ENCODE measurements at regions not wholly inside any gene's neighbourhood (a gene's known extent, or its start where the extent isn't known, plus 50 kb on each side); places are given as distances from the start of the nearest gene placed in this dataset.

- Histone ChIP-seq H3K4me1 (ENCODE audit: control insufficient read depth, insufficient read depth, low read length) (no peaks in the 10 kb centered on the region), H3K36me3 (ENCODE audit: control insufficient read depth in 2 of 2, insufficient read depth in 2 of 2, low read length in 2 of 2) (no peaks in the 10 kb centered on the region), H3K4me3 (ENCODE audit: low read length in 2 of 2) (no peak overlapping the region), H3K27ac (ENCODE audit: low read length) (no peak overlapping the region), H3K9me3 (ENCODE audit: control insufficient read depth in 2 of 2, low read length in 2 of 2) (peaks cover 7 to 12% of the 10 kb centered on the region in 2 donors), H3K27me3 (ENCODE audit: control insufficient read depth in 1 of 2, insufficient read depth in 2 of 2, low read length in 2 of 2) (peaks cover 0 to 3% of the 10 kb centered on the region in 2 donors), H3K9ac (ENCODE audit: low read length in 2 of 2) (no peak overlapping the region)
Observed at GRCh38 chr2:71888751-71889445, 258.8 kb downstream of the CYP26B1 start.

- H3K4me1 ChIP-seq (ENCODE audit: control insufficient read depth, insufficient read depth, low read length): no peaks in the 10 kb centered on the region
- no peak overlapping the region for H3K9ac ChIP-seq (ENCODE audit: low read length in 2 of 2)
- no peak overlapping the region for H3K4me3 ChIP-seq (ENCODE audit: low read length in 2 of 2)
- no peak overlapping the region for H3K27ac ChIP-seq (ENCODE audit: low read length)
- H3K27me3 ChIP-seq (ENCODE audit: control insufficient read depth in 1 of 2, insufficient read depth in 2 of 2, low read length in 2 of 2): peaks cover 0 to 3% of the 10 kb centered on the region in 2 donors
- H3K36me3 ChIP-seq (ENCODE audit: control insufficient read depth in 2 of 2, insufficient read depth in 2 of 2, low read length in 2 of 2): no peaks in the 10 kb centered on the region
- H3K9me3 ChIP-seq (ENCODE audit: control insufficient read depth in 2 of 2, low read length in 2 of 2): peaks cover 7% of the 10 kb centered on the region in 2 donors
Observed at GRCh38 chr2:71887196-71887595, 260.5 kb downstream of the CYP26B1 start.

- Histone ChIP-seq H3K36me3 (ENCODE audit: control insufficient read depth in 2 of 2, insufficient read depth in 2 of 2, low read length in 2 of 2) (no peaks in the 10 kb centered on the region), H3K9me3 (ENCODE audit: control insufficient read depth in 2 of 2, low read length in 2 of 2) (peaks cover 7% of the 10 kb centered on the region in 2 donors), H3K9ac (ENCODE audit: low read length in 2 of 2) (no peak overlapping the region), H3K4me3 (ENCODE audit: low read length in 2 of 2) (no peak overlapping the region), H3K4me1 (ENCODE audit: control insufficient read depth, insufficient read depth, low read length) (peaks cover under 1% of the 10 kb centered on the region), H3K27me3 (ENCODE audit: control insufficient read depth in 1 of 2, insufficient read depth in 2 of 2, low read length in 2 of 2) (peaks cover 0 to 3% of the 10 kb centered on the region in 2 donors), H3K27ac (ENCODE audit: low read length) (no peak overlapping the region)
Observed at GRCh38 chr2:71886241-71886640, 261.4 kb downstream of the CYP26B1 start.

GRCh38 chr2:71884303-71885042, 263.2 kb downstream of the CYP26B1 start:
- H3K4me1 ChIP-seq (ENCODE audit: control insufficient read depth, insufficient read depth, low read length): peaks cover 2% of the 10 kb centered on the region
- H3K9ac ChIP-seq (ENCODE audit: low read length in 2 of 2): no peak overlapping the region
- no peaks in the 10 kb centered on the region for H3K36me3 ChIP-seq (ENCODE audit: control insufficient read depth in 2 of 2, insufficient read depth in 2 of 2, low read length in 2 of 2)
- peaks cover 0 to 3% of the 10 kb centered on the region in 2 donors for H3K27me3 ChIP-seq (ENCODE audit: control insufficient read depth in 1 of 2, insufficient read depth in 2 of 2, low read length in 2 of 2)
- H3K9me3 ChIP-seq (ENCODE audit: control insufficient read depth in 2 of 2, low read length in 2 of 2): peaks cover 7% of the 10 kb centered on the region in 2 donors
- H3K27ac ChIP-seq (ENCODE audit: low read length): no peak overlapping the region
- H3K4me3 ChIP-seq (ENCODE audit: low read length in 2 of 2): no peak overlapping the region

GRCh38 chr2:71882949-71883472, 264.7 kb downstream of the CYP26B1 start:
- Histone ChIP-seq H3K9ac (ENCODE audit: low read length in 2 of 2) (no peak overlapping the region), H3K27ac (ENCODE audit: low read length) (no peak overlapping the region), H3K36me3 (ENCODE audit: control insufficient read depth in 2 of 2, insufficient read depth in 2 of 2, low read length in 2 of 2) (no peaks in the 10 kb centered on the region), H3K4me1 (ENCODE audit: control insufficient read depth, insufficient read depth, low read length) (peaks cover 2% of the 10 kb centered on the region), H3K4me3 (ENCODE audit: low read length in 2 of 2) (no peak overlapping the region), H3K9me3 (ENCODE audit: control insufficient read depth in 2 of 2, low read length in 2 of 2) (peaks cover 7% of the 10 kb centered on the region in 2 donors), H3K27me3 (ENCODE audit: control insufficient read depth in 1 of 2, insufficient read depth in 2 of 2, low read length in 2 of 2) (no peaks in the 10 kb centered on the region)

GRCh38 chr2:71882236-71882946, 265.3 kb downstream of the CYP26B1 start:
- Histone ChIP-seq H3K9me3 (ENCODE audit: control insufficient read depth in 2 of 2, low read length in 2 of 2) (peaks cover 7% of the 10 kb centered on the region in 2 donors), H3K4me3 (ENCODE audit: low read length in 2 of 2) (no peak overlapping the region), H3K4me1 (ENCODE audit: control insufficient read depth, insufficient read depth, low read length) (peaks cover 2% of the 10 kb centered on the region), H3K9ac (ENCODE audit: low read length in 2 of 2) (no peak overlapping the region), H3K27ac (ENCODE audit: low read length) (no peak overlapping the region), H3K27me3 (ENCODE audit: control insufficient read depth in 1 of 2, insufficient read depth in 2 of 2, low read length in 2 of 2) (no peaks in the 10 kb centered on the region), H3K36me3 (ENCODE audit: control insufficient read depth in 2 of 2, insufficient read depth in 2 of 2, low read length in 2 of 2) (no peaks in the 10 kb centered on the region)

- Histone ChIP-seq H3K27ac (ENCODE audit: low read length) (no peak overlapping the region), H3K36me3 (ENCODE audit: control insufficient read depth in 2 of 2, insufficient read depth in 2 of 2, low read length in 2 of 2) (no peaks in the 10 kb centered on the region), H3K9ac (ENCODE audit: low read length in 2 of 2) (no peak overlapping the region), H3K4me3 (ENCODE audit: low read length in 2 of 2) (no peak overlapping the region), H3K4me1 (ENCODE audit: control insufficient read depth, insufficient read depth, low read length) (peaks cover 2% of the 10 kb centered on the region), H3K27me3 (ENCODE audit: control insufficient read depth in 1 of 2, insufficient read depth in 2 of 2, low read length in 2 of 2) (no peaks in the 10 kb centered on the region), H3K9me3 (ENCODE audit: control insufficient read depth in 2 of 2, low read length in 2 of 2) (peaks cover 7% of the 10 kb centered on the region in 2 donors)
Observed at GRCh38 chr2:71880846-71881610, 266.6 kb downstream of the CYP26B1 start.

GRCh38 chr2:71880287-71880686, 267.4 kb downstream of the CYP26B1 start:
- Histone ChIP-seq H3K9me3 (ENCODE audit: control insufficient read depth in 2 of 2, low read length in 2 of 2) (peaks cover under 1 to 2% of the 10 kb centered on the region in 2 donors), H3K4me3 (ENCODE audit: low read length in 2 of 2) (no peak overlapping the region), H3K4me1 (ENCODE audit: control insufficient read depth, insufficient read depth, low read length) (peaks cover 2% of the 10 kb centered on the region), H3K27ac (ENCODE audit: low read length) (no peak overlapping the region), H3K36me3 (ENCODE audit: control insufficient read depth in 2 of 2, insufficient read depth in 2 of 2, low read length in 2 of 2) (no peaks in the 10 kb centered on the region), H3K9ac (ENCODE audit: low read length in 2 of 2) (no peak overlapping the region), H3K27me3 (ENCODE audit: control insufficient read depth in 1 of 2, insufficient read depth in 2 of 2, low read length in 2 of 2) (no peaks in the 10 kb centered on the region)

GRCh38 chr2:71879509-71880184, 268.0 kb downstream of the CYP26B1 start:
- Histone ChIP-seq H3K27ac (ENCODE audit: low read length) (no peak overlapping the region), H3K36me3 (ENCODE audit: control insufficient read depth in 2 of 2, insufficient read depth in 2 of 2, low read length in 2 of 2) (no peaks in the 10 kb centered on the region), H3K27me3 (ENCODE audit: control insufficient read depth in 1 of 2, insufficient read depth in 2 of 2, low read length in 2 of 2) (peaks cover 0 to under 1% of the 10 kb centered on the region in 2 donors), H3K9ac (ENCODE audit: low read length in 2 of 2) (no peak overlapping the region), H3K4me1 (ENCODE audit: control insufficient read depth, insufficient read depth, low read length) (peaks cover 2% of the 10 kb centered on the region), H3K9me3 (ENCODE audit: control insufficient read depth in 2 of 2, low read length in 2 of 2) (no peaks in the 10 kb centered on the region), H3K4me3 (ENCODE audit: low read length in 2 of 2) (no peak overlapping the region)
